ENCODE measurements at regions not wholly inside any gene's neighbourhood (a gene's known extent, or its start where the extent isn't known, plus 50 kb on each side); places are given as distances from the start of the nearest gene placed in this dataset.
"Not testable (repeated sequence)": the region's sequence is repeated elsewhere in the genome, so short reads cannot be mapped to it uniquely, and the experiment has no call there.

DNA sequence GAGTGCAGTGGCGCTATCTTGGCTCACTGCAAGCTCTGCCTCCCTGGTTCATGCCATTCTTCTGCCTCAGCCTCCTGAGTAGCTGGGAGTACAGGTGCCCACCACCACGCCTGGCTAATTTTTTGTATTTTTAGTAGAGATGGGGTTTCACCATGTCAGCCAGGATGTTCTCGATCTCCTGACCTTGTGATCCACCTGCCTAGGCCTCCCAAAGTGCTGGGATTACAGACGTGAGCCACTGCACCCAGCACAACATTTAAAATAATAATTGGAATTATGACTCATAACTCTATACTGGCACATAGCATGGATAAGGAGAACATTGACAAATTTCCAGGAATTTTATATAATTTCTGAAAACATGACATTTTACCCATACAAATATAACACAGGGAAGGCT is 54.2 kb downstream of the DBET start:
- not testable (repeated sequence) for DNase-seq (ENCODE audit: low read depth in 3 of 3, low spot score in 1 of 3)

DNA sequence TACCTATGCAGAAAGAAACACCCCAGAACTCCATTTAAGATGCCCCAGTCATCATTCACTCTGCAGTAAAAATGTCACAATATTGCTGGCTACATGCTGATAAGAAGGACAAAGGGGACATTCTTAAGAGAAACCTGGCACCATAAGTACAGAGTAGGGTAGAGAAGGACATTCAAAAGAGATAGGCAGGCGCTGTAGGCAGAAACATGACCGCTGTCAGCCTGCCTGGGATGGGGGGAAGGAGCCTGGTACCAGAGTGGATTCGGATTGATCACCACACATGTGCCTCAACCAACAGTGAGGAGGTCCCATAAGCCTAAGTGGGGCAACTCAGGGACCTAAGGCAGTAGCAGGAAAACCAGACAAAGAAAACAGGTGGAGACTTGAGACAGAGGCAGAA is 54.1 kb upstream of the DUX4 start:
- not testable (repeated sequence) for DNase-seq (ENCODE audit: low read depth in 3 of 3, low spot score in 1 of 3)

DNA sequence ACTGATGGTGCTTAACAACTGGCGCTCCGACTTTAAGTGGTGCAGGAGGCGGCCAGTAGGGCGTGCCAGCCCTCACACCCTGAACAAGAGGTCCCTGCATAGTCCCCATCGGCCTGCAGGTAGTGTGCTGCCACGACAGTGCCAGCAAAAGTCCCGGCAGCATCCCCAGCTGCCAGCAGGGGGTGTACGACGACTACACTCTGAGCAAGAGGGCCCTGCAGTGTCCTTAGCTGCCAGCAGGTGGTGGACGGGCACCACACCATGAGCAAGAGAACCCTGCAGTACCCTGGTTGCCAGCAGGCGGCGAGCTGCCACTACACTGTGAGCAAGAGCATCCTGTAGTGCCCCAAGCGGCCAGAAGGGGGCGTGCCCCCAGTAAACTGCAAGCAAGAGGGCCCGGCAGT is 53.5 kb upstream of the DUX4 start:
- not testable (repeated sequence) for DNase-seq (ENCODE audit: low read depth in 3 of 3, low spot score in 1 of 3)

DNA sequence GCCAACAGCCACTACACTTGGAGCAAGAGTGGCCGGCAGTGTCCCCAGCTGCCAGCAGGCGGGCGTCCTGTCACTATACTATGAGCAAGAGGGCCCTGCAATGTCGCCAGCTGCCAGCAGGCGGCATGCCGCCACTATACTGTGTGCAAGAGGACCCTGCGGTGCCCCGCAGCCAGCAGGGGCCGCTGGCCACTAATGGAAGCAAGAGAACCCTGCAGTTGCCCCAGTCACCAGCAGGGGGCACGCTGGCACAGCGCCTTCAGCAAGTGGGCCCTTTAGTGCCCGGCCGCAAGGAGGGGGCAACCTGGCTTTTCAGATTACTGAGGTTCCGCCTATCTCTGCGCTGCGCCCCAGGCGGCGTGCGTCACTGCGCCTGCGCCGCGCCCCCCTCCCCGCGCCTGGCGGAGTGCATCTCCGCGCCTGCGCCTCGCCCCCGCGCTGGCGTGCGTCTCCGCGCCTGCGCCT is 53.0 kb upstream of the DUX4 start:
- not testable (repeated sequence) for DNase-seq (ENCODE audit: low read depth in 3 of 3, low spot score in 1 of 3)

DNA sequence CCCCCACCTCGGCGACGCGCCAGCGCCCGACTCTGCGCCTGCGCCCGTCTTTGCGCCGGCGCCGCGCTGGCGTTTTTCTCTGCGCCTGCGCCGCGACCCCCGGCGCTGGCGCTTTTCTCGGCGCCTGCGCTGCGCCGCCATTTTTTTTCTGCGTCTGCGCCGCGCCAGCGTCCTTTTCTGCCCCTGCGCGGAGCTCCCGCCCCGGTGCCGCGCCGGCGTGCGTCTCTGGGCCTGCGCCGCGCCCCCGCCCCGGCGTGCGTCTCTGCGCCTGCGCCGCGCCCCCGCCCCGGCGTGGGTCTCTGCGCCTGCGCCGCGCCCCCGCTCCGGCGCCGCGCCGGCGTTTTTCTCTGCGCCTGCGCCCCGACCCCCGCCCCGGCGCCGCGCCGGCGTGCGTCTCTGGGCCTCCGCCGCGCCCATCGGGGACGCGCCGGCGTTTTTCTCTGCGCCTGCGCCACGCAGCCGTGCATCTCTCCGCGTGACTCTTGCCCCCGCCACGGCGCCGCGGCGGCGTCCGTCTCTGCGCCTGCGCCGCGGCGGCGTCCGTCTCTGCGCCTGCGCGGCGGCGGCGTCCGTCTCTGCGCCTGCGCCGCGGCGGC is 52.4 kb upstream of the DUX4 start:
- not testable (repeated sequence) for DNase-seq (ENCODE audit: low read depth in 3 of 3, low spot score in 1 of 3)

DNA sequence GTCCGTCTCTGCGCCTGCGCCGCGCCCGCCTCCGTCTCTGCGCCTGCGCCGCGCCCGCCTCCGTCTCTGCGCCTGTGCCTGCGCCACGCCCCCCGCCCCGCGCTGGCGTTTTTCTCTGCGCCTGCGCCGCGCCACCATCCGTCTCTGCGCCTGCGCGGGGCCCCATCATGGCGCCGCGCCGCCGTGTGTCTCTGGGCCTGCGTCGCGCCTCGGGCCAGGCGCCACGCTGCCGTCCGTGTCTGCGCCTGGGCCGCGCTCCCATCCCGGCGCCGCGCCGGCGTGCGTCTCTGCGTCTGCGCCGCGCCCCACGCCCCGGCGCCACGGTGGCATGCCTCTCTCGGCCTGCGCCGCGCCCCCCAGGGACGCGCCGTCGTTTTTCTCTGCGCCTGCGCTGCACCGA is 51.8 kb upstream of the DUX4 start:
- no peak for DNase-seq (ENCODE audit: low read depth in 3 of 3, low spot score in 1 of 3)

DNA sequence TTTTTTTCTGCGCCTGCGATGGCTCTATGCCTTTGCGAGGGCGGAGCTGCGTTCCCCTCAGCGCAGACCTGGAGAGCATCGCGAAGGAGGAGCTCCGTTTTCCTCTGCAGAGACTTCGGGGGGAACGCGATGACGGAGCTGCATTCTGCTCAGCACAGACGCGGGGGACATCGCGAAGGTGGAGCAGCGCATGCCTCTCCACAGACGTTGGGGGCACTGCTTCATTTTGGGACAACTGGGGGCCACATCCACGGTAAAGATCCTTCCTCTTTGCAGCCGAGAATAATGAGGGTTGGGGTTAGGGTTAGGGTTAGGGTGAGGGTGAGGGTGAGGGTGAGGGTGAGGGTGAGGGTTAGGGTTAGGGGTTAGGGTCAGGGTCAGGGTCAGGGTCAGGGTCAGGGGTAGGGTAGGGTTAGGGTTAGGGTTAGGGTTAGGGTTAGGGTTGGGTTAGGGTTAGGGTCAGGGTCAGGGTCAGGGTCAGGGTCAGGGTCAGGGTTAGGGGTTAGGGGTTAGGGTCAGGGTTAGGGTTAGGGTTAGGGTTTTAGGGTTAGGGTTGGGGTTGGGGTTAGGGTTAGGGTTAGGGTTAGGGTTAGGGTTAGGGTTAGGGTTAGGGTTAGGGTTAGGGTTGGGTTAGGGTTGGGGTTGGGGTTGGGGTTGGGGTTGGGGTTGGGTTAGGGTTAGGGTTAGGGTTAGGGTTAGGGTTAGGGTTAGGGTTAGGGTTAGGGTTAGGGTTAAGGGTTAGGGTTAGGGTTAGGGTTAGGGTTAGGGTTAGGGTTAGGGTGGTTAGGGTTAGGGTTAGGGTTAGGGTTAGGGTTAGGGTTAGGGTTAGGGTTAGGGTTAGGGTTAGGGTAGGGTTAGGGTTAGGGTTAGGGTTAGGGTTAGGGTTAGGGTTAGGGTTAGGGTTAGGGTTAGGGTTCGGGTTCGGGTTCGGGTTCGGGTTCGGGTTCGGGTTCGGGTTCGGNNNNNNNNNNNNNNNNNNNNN is 51.1 kb upstream of the DUX4 start:
- DNase-seq (ENCODE audit: low read depth in 3 of 3, low spot score in 1 of 3): peak in 1 of 3 donors; percentile 22

Data from stimulated activated CD4-positive, alpha-beta T cell treated with anti-CD3 and anti-CD28 coated beads, TNF-alpha, amount 100 ng/mL, for 1 hour (primary cell).